Nephron progenitor cell (in vitro differentiated cells): ENCODE measurements at regions not wholly inside any gene's neighbourhood (a gene's known extent, or its start where the extent isn't known, plus 50 kb on each side); places are given as distances from the start of the nearest gene placed in this dataset.
A peak's percentile ranks its signal among the peaks of the same experiment; 100 is the strongest.

Experiments
- DNase-seq: peaks from one replicate; pipeline ENCODE4 v3.0.0; 2021
- H3K27ac Mint-ChIP-seq: 2 replicates; pipeline ENCODE4 v1.8.0; 2021; ENCODE audit warnings: mild to moderate bottlenecking, moderate library complexity, mixed read lengths
- H3K27me3 Mint-ChIP-seq: 2 replicates; pipeline ENCODE4 v1.8.0; 2021; ENCODE audit warnings: mild to moderate bottlenecking, low read depth, mixed read lengths; ENCODE audit not compliant: poor library complexity
- H3K36me3 Mint-ChIP-seq: 2 replicates; pipeline ENCODE4 v1.8.0; 2021; ENCODE audit warnings: low read depth, mixed read lengths
- H3K4me1 Mint-ChIP-seq: 2 replicates; pipeline ENCODE4 v1.8.0; 2021; ENCODE audit warnings: mixed read lengths
- H3K4me3 Mint-ChIP-seq: 2 replicates; pipeline ENCODE4 v1.8.0; 2021; ENCODE audit warnings: mild to moderate bottlenecking, moderate library complexity, mixed read lengths
- H3K9me3 Mint-ChIP-seq: 2 replicates; pipeline ENCODE4 v1.8.0; 2021; ENCODE audit warnings: mild to moderate bottlenecking, moderate library complexity, mixed read lengths
- TF ChIP-seq, protein P1 (sequence below): fragments of 200-600 bp; sonication (generic); IDR thresholded peaks from 2 replicates; pipeline ENCODE4 v1.5.0; 2021; ENCODE audit warnings: antibody characterized with exemption

DNA sequence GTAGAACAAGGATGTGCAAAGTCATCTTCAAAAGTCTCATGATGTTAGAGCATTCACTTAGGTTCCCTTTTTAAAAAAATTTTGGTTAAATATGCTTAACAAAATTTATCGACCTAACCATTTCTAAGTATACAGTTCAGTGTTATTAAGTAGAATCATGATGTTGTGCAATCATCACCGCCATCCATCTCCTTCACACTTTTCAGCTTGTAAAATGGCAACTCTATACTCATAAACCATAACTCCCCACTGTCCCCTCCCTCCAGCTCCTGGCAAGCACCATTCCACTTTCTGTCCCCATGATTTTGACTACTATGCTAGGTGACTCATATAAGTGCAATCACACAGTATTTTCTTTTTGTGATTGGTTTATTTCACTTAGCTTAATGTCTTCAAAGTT is 895.0 kb downstream of the TBL1XR1 start:
- Mint-ChIP-seq H3K27ac (no peak overlapping the region), H3K9me3 (no peaks in the 10 kb centered on the region), H3K4me1 (no peaks in the 10 kb centered on the region), H3K4me3 (no peak overlapping the region), H3K27me3 (no peaks in the 10 kb centered on the region), H3K36me3 (no peaks in the 10 kb centered on the region)
- DNase-seq: no peak
- TF ChIP-seq, protein P1, sequence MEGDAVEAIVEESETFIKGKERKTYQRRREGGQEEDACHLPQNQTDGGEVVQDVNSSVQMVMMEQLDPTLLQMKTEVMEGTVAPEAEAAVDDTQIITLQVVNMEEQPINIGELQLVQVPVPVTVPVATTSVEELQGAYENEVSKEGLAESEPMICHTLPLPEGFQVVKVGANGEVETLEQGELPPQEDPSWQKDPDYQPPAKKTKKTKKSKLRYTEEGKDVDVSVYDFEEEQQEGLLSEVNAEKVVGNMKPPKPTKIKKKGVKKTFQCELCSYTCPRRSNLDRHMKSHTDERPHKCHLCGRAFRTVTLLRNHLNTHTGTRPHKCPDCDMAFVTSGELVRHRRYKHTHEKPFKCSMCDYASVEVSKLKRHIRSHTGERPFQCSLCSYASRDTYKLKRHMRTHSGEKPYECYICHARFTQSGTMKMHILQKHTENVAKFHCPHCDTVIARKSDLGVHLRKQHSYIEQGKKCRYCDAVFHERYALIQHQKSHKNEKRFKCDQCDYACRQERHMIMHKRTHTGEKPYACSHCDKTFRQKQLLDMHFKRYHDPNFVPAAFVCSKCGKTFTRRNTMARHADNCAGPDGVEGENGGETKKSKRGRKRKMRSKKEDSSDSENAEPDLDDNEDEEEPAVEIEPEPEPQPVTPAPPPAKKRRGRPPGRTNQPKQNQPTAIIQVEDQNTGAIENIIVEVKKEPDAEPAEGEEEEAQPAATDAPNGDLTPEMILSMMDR: no peak

DNA sequence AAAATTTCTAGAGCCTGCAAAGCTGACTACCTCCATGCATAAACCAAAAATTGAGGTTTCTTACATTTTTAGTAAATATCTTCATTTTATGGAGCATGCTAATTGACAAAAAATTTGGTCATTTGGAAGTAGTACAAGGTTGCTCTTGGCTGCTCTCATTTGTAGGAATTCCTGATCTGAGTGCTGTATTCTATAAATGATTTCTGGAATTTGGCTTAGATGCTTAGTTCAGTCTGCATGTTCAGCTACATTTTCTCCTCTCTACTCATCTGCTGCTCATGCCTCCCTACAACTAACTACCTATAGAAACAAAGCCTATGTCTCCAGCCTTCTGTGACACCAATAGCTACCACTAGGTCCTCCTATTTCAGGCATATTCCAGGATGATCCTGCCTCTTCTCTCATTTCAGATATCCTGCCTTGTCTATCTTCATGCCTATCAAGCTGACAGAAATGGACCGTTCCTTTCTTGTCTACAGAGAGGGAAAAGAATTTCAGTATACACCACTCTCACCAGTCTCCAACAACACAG is 901.1 kb downstream of the TBL1XR1 start:
- Mint-ChIP-seq H3K27me3 (no peaks in the 10 kb centered on the region), H3K27ac (peak overlapping the region; percentile 43), H3K4me3 (no peak overlapping the region), H3K36me3 (no peaks in the 10 kb centered on the region), H3K4me1 (peaks cover 14% of the 10 kb centered on the region), H3K9me3 (peaks cover 8% of the 10 kb centered on the region)
- TF ChIP-seq, protein P1: no peak
- DNase-seq: no peak

DNA sequence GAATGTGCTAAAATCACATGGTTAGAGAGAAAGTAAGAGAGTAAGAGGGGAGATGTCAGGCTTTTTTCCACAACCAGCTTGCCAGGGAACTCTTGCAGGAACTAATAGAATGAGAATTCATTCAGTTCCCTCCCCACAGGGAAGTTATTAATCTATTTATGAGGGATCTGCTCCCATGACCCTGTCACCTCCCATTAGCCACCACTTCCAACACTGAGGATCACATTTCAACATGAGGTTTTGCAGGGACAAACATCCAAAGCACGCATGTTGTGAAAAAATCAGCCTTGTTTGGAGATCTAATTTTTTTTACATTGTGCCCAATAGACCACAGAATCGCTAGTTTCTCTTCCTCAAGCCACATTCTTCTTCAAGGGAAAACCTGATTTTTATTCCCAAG is 904.0 kb downstream of the TBL1XR1 start:
- Mint-ChIP-seq H3K4me1 (peaks cover 14% of the 10 kb centered on the region), H3K4me3 (no peak overlapping the region), H3K27me3 (no peaks in the 10 kb centered on the region), H3K9me3 (peaks cover 8% of the 10 kb centered on the region), H3K27ac (peak overlapping the region; percentile 79), H3K36me3 (no peaks in the 10 kb centered on the region)
- TF ChIP-seq, protein P1: no peak
- no peak for DNase-seq

DNA sequence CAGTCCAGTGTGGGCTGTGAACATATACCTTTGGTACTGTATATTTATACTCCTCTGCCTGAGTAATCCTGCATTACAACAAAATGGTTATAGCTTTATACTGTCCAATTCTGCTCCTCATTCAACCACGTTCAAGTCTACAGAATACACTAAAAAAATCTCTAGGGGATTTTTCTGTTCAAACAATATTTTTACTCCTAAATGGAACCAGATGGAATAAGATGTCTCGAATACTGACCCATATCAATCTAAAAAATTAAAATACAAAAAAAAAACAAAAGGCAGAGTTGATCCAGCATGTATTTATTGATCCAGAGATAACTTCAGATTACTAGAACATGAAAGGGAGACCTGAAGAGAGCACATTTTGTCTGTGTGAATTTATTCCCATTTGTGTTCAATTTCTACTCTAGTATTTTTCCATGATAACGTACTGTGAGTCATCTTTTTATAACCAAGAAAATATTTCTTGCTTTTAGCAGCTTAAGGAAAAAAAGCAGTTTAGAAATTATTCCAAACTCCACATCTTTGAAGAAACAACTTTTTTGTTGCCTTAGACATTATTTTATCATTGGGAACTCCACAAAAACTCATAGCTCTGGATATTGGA is 910.7 kb downstream of the TBL1XR1 start:
- Mint-ChIP-seq H3K27ac (no peak overlapping the region), H3K36me3 (no peaks in the 10 kb centered on the region), H3K9me3 (no peaks in the 10 kb centered on the region), H3K4me1 (no peaks in the 10 kb centered on the region), H3K4me3 (no peak overlapping the region), H3K27me3 (no peaks in the 10 kb centered on the region)
- no peak for DNase-seq
- TF ChIP-seq, protein P1: no peak

DNA sequence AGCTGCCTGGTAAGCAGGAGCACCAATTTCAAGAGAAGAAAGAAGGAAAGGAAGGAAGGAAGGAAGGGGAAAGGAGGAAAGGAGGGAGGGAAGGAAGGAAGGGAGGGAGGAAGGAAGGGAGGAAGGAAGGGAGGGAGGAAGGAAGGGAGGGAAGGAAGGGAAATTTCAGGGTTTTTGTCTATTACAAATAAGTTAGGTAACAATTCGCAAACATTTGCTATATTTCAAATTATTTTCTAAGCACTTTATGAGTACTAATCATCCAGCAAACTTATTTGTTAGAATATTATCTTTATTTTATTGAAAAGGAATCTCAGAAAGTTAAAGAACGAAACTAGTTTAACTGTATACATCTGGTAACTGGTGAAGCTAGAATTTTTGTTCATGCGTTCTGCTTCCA is 921.7 kb downstream of the TBL1XR1 start:
- TF ChIP-seq, protein P1: no peak
- peak overlapping the region; percentile 50 for H3K27ac Mint-ChIP-seq
- no peak for DNase-seq
- peaks cover 4% of the 10 kb centered on the region for H3K9me3 Mint-ChIP-seq
- H3K36me3 Mint-ChIP-seq: no peaks in the 10 kb centered on the region
- H3K4me1 Mint-ChIP-seq: no peaks in the 10 kb centered on the region
- no peak overlapping the region for H3K4me3 Mint-ChIP-seq
- no peaks in the 10 kb centered on the region for H3K27me3 Mint-ChIP-seq

DNA sequence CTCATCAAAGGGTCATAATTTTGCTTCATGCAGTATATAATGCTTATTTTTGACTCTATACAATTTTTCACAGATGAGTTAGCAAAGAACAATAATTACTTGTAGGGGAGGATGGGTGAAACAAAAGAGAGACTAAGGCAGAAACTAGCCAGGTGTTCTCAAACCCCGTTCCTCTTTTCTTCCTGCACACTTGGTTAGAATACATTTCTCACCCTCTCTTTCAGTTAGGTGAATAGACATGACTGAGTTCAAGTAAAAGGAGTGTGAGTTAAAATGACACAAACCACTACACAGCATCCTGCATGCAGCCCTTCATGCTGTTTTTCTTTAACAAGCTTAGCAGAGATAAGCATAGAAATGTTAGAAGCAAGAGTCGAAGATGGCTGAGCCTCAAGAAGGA is 922.2 kb downstream of the TBL1XR1 start:
- DNase-seq: no peak
- TF ChIP-seq, protein P1: no peak
- no peaks in the 10 kb centered on the region for H3K4me1 Mint-ChIP-seq
- no peak overlapping the region for H3K4me3 Mint-ChIP-seq
- no peaks in the 10 kb centered on the region for H3K27me3 Mint-ChIP-seq
- peak overlapping the region; percentile 50 for H3K27ac Mint-ChIP-seq
- H3K36me3 Mint-ChIP-seq: no peaks in the 10 kb centered on the region
- peaks cover 4% of the 10 kb centered on the region for H3K9me3 Mint-ChIP-seq
